Endothelial cell of umbilical vein (primary cell): ENCODE measurements at regions not wholly inside any gene's neighbourhood (a gene's known extent, or its start where the extent isn't known, plus 50 kb on each side); places are given as distances from the start of the nearest gene placed in this dataset.

Experiments
- BruUV-seq: library from RNA; stranded (reverse); fragments of 400-500 nt; replicated peaks from 2 replicates; lab custom pipeline; 2021; lab: Mats Ljungman, UMichigan
- CTCF ChIA-PET: fragments of 300-600, 350-600 bp; sonication (Branson Sonifier 250); formaldehyde crosslinking; loops from one replicate; lab custom pipeline; 2021; ENCODE audit warnings: antibody characterized with exemption, inconsistent platforms; lab: Charles Lee
- POLR2A ChIA-PET: fragments of 300-600, 350-600 bp; sonication (Branson Sonifier 250); formaldehyde crosslinking; loops from one replicate; lab custom pipeline; 2021; ENCODE audit warnings: antibody characterized with exemption, inconsistent platforms; lab: Charles Lee
- DNase-seq: peaks from one replicate; pipeline ENCODE4 v3.0.0-alpha.2; 2011; ENCODE audit warnings: low read depth, low spot score
- FAIRE-seq: peaks from 2 replicates; lab custom pipeline; 2011; peaks lifted over from hg19 to GRCh38; lab: Jason Lieb, UNC
- H2AFZ ChIP-seq: 2 replicates; pipeline ENCODE4 v1.6.0; 2012; ENCODE audit warnings: low read depth, low read length, control low read depth, inconsistent platforms
- H3K27ac ChIP-seq: 2 replicates; pipeline ENCODE4 v1.5.1; 2011; ENCODE audit warnings: low read depth, mild to moderate bottlenecking, control low read depth, low read length, moderate library complexity; ENCODE audit not compliant: insufficient read depth
- H3K27me3 ChIP-seq, 2 experiments: 2 replicates each; pipeline versions ENCODE4 v1.6.0 to v1.6.1; 2011; ENCODE audit warnings: low read length in 2 of 2, mixed read lengths in 1 of 2; ENCODE audit not compliant: control insufficient read depth in 2 of 2, insufficient read depth in 2 of 2
- H3K36me3 ChIP-seq, 2 experiments: 2 replicates in 1 of 2; 3 replicates in 1 of 2; pipeline ENCODE4 v1.5.1; 2011; ENCODE audit warnings: low read length in 2 of 2, mild to moderate bottlenecking in 1 of 2, moderate library complexity in 1 of 2; ENCODE audit not compliant: control insufficient read depth in 2 of 2, insufficient read depth in 2 of 2; ENCODE audit errors: extremely low read depth in 1 of 2
- H3K4me1 ChIP-seq: 3 replicates; pipeline ENCODE4 v1.5.1; 2011; ENCODE audit warnings: mild to moderate bottlenecking, low read length; ENCODE audit not compliant: control insufficient read depth, insufficient read depth; ENCODE audit errors: extremely low read depth
- H3K4me2 ChIP-seq: 2 replicates; pipeline ENCODE4 v1.6.1; 2011; ENCODE audit warnings: low read length, control low read depth, mixed read lengths; ENCODE audit not compliant: insufficient read depth
- H3K4me3 ChIP-seq, 3 experiments: fragments of 200-600 bp in 1 of 3; sonication (generic), shearing (Covaris generic) in 1 of 3; replicated peaks in 1 of 3; 2 replicates each; pipeline ENCODE4 v1.5.1; 2011 to 2016; ENCODE audit warnings: control low read depth in 3 of 3, low read length in 3 of 3, mild to moderate bottlenecking in 2 of 3, inconsistent platforms in 1 of 3, low read depth in 1 of 3, moderate library complexity in 1 of 3; ENCODE audit not compliant: insufficient read depth in 1 of 3
- H3K79me2 ChIP-seq: 2 replicates; pipeline ENCODE4 v1.6.0; 2012; ENCODE audit warnings: low read length, inconsistent platforms; ENCODE audit not compliant: control insufficient read depth, insufficient read depth
- H3K9ac ChIP-seq: replicated peaks from 2 replicates; pipeline ENCODE3; 2011; ENCODE audit warnings: low read length, control low read depth; ENCODE audit not compliant: insufficient read depth; ENCODE audit errors: extremely low read depth
- H3K9me1 ChIP-seq: replicated peaks from 3 replicates; pipeline ENCODE4 v1.6.0; 2011; ENCODE audit warnings: mild to moderate bottlenecking, low read length; ENCODE audit not compliant: control insufficient read depth, insufficient read depth; ENCODE audit errors: extremely low read depth
- H3K9me3 ChIP-seq: replicated peaks from 2 replicates; pipeline ENCODE4 v1.5.1; 2012; ENCODE audit warnings: low read length, inconsistent platforms; ENCODE audit not compliant: control insufficient read depth, insufficient read depth
- H4K20me1 ChIP-seq: replicated peaks from 2 replicates; pipeline ENCODE3; 2011; ENCODE audit warnings: mild to moderate bottlenecking, low read length; ENCODE audit not compliant: control insufficient read depth, insufficient read depth; ENCODE audit errors: extremely low read depth
- EZH2 ChIP-seq: IDR thresholded peaks from 2 replicates; pipeline ENCODE4 v1.6.1; 2012; ENCODE audit warnings: borderline replicate concordance, low read depth, mild to moderate bottlenecking, moderate library complexity, low read length, inconsistent platforms; ENCODE audit not compliant: severe bottlenecking
- FOS ChIP-seq: IDR thresholded peaks from 2 replicates; pipeline ENCODE4 v1.6.1; 2011; ENCODE audit warnings: mild to moderate bottlenecking, low read length, moderate library complexity, borderline replicate concordance; ENCODE audit not compliant: insufficient read depth
- GATA2 ChIP-seq: IDR thresholded peaks from 2 replicates; pipeline ENCODE4 v1.7.0; 2011; ENCODE audit warnings: low read depth, mild to moderate bottlenecking, moderate library complexity, mixed read lengths, low read length; ENCODE audit not compliant: insufficient read length, insufficient read depth
- JUN ChIP-seq: IDR thresholded peaks from 2 replicates; pipeline ENCODE4 v1.6.1; 2011; ENCODE audit warnings: borderline replicate concordance, low read depth; ENCODE audit not compliant: insufficient read length, insufficient read depth
- MYC ChIP-seq: IDR thresholded peaks from one replicate; pipeline ENCODE4 v1.6.1; 2011; ENCODE audit warnings: mild to moderate bottlenecking, low read depth, low read length
- POLR2A ChIP-seq: IDR thresholded peaks from 2 replicates; pipeline ENCODE4 v1.6.1; 2012; ENCODE audit warnings: low read depth, mild to moderate bottlenecking, control low read depth, low read length
- POLR2AphosphoS5 ChIP-seq: IDR thresholded peaks from 2 replicates; pipeline ENCODE4 v1.6.1; 2012; ENCODE audit warnings: low read depth, mild to moderate bottlenecking, control low read depth, low read length, moderate library complexity; ENCODE audit not compliant: insufficient read depth
- dilution Hi-C: fragments of 300-500 bp; cut with MboI; formaldehyde crosslinking; loops from one replicate; pipeline ENCODE4 v1.15.0; 2019; ENCODE audit warnings: low sequenced_read_pairs; ENCODE audit not compliant: extremely low pct_ligation_motif_present
- intact Hi-C: fragments of 100-400 bp; cut with micrococcal nuclease; formaldehyde crosslinking; loops from one replicate; pipeline ENCODE4 v1.10.0; 2022
- TF ChIP-seq, protein P1 (sequence below), 2 donors: IDR thresholded peaks; 1 replicate in 1 of 2; 2 replicates in 1 of 2; pipeline ENCODE4 v1.5.1; 2011; ENCODE audit warnings: low read length in 2 of 2, mild to moderate bottlenecking in 2 of 2, moderate library complexity in 2 of 2, control low read depth in 1 of 2, inconsistent platforms in 1 of 2, low read depth in 1 of 2; ENCODE audit not compliant: insufficient read depth in 1 of 2; ENCODE audit errors: extremely low read depth in 1 of 2
- TF ChIP-seq, protein P2 (sequence below): IDR thresholded peaks from 2 replicates; pipeline ENCODE4 v1.6.1; 2011; ENCODE audit not compliant: insufficient read depth, insufficient read length

DNA sequence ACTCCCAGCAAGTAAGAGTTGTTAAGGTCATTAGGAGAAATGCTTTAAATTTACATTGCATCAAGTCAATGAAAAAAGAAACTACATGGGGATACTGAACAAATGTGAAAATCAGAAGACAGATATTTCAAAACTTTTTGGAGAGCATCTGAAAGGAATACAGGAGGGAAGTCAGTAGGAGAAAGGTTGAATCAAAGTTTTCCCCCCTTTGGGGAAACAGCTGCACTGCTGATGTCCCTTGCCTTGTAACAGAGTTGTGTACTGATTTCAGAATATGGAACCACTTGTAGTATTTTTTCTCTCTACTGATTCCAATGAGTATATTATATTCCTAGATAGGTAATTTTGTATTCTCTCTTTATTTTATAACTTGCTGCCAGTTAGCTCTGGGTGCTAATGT is 592.5 kb upstream of the ZEB2 start:
- intact Hi-C loops (loop anchor here (5.0 to 10.0 kb wide), 2 partner anchors 100 to 642 kb away; no protein-coding TSS in a partner anchor), dilution Hi-C loops (no loop called here)
- CTCF ChIA-PET = interaction anchor here (1.0 to 1.6 kb wide), 2 partner anchors 8 to 12 kb away, joined by 3 read pairs; no protein-coding TSS in a partner anchor
- DNase-seq (no peak), FAIRE-seq (no peak)
- Histone ChIP-seq H2AFZ (no peak overlapping the region), H3K4me1 (peaks cover 10% of the 10 kb centered on the region), H3K27ac (no peak overlapping the region), H3K9me1 (no peaks in the 10 kb centered on the region), H3K36me3 (no peaks in the 10 kb centered on the region), H3K27me3 (no peaks in the 10 kb centered on the region), H3K9me3 (no peaks in the 10 kb centered on the region), H4K20me1 (no peaks in the 10 kb centered on the region), H3K9ac (no peak overlapping the region), H3K79me2 (no peaks in the 10 kb centered on the region), H3K4me2 (no peak overlapping the region), H3K4me3 (no peak overlapping the region)
- no TSS peak for BruUV-seq
- POLR2A ChIA-PET = no interaction called here
- TF ChIP-seq FOS = no peak
- TF ChIP-seq POLR2A = no peak
- TF ChIP-seq EZH2 = no peak
- TF ChIP-seq MYC = no peak
- TF ChIP-seq, protein P1, sequence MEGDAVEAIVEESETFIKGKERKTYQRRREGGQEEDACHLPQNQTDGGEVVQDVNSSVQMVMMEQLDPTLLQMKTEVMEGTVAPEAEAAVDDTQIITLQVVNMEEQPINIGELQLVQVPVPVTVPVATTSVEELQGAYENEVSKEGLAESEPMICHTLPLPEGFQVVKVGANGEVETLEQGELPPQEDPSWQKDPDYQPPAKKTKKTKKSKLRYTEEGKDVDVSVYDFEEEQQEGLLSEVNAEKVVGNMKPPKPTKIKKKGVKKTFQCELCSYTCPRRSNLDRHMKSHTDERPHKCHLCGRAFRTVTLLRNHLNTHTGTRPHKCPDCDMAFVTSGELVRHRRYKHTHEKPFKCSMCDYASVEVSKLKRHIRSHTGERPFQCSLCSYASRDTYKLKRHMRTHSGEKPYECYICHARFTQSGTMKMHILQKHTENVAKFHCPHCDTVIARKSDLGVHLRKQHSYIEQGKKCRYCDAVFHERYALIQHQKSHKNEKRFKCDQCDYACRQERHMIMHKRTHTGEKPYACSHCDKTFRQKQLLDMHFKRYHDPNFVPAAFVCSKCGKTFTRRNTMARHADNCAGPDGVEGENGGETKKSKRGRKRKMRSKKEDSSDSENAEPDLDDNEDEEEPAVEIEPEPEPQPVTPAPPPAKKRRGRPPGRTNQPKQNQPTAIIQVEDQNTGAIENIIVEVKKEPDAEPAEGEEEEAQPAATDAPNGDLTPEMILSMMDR (IDR thresholded peaks at IDR 0.05; ENCODE audit: extremely low read depth in 1 of 2, insufficient read depth in 1 of 2, low read depth in 1 of 2, low read length in 2 of 2) = no peak
- TF ChIP-seq JUN = no peak
- no peak for TF ChIP-seq POLR2AphosphoS5
- TF ChIP-seq GATA2 = no peak
- TF ChIP-seq, protein P2, sequence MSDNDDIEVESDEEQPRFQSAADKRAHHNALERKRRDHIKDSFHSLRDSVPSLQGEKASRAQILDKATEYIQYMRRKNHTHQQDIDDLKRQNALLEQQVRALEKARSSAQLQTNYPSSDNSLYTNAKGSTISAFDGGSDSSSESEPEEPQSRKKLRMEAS = no peak
